ENCODE measurements at regions not wholly inside any gene's neighbourhood (a gene's known extent, or its start where the extent isn't known, plus 50 kb on each side); places are given as distances from the start of the nearest gene placed in this dataset.
"Not testable (repeated sequence)": the region's sequence is repeated elsewhere in the genome, so short reads cannot be mapped to it uniquely, and the experiment has no call there.

GRCh38 chr2:137892739-137893138, 71.5 kb upstream of the HNMT start:
- DNase-seq = no peak

GRCh38 chr2:137893145-137893544, 71.1 kb upstream of the HNMT start:
- no peak for DNase-seq

- no peak for DNase-seq
Observed at GRCh38 chr2:137896467-137896866, 67.8 kb upstream of the HNMT start.

GRCh38 chr2:137897082-137897481, 67.2 kb upstream of the HNMT start:
- DNase-seq = no peak

GRCh38 chr2:137900421-137901141, 63.7 kb upstream of the HNMT start:
- no peak for DNase-seq

- DNase-seq = peak; percentile 46
Observed at GRCh38 chr2:137910641-137911040, 53.6 kb upstream of the HNMT start.

GRCh38 chr2:137912371-137912770, 51.9 kb upstream of the HNMT start:
- DNase-seq = no peak

- DNase-seq = no peak
Observed at GRCh38 chr2:137913169-137913568, 51.1 kb upstream of the HNMT start.

- DNase-seq = not testable (repeated sequence)
Observed at GRCh38 chr2:137913648-137914047, 50.6 kb upstream of the HNMT start.
